H9 (cell line): ENCODE measurements at regions not wholly inside any gene's neighbourhood (a gene's known extent, or its start where the extent isn't known, plus 50 kb on each side); places are given as distances from the start of the nearest gene placed in this dataset.

Source experiments
- DNase-seq: peaks from one replicate; pipeline ENCODE4 v3.0.0-alpha.2; 2017
- H2AFZ ChIP-seq: one replicate; pipeline ENCODE4 v1.6.1; 2013; ENCODE audit warnings: mild to moderate bottlenecking, low read length, control low read depth, moderate library complexity
- H2AK5ac ChIP-seq: 2 replicates; pipeline ENCODE4 v1.6.1; 2013; ENCODE audit warnings: low read length, control low read depth, mixed read lengths; ENCODE audit not compliant: insufficient read length
- H2BK120ac ChIP-seq: one replicate; pipeline ENCODE4 v1.6.1; 2013; ENCODE audit warnings: low read depth, mild to moderate bottlenecking, low read length, control low read depth, inconsistent platforms; ENCODE audit not compliant: poor library complexity, severe bottlenecking
- H2BK12ac ChIP-seq: 2 replicates; pipeline ENCODE4 v1.6.1; 2013; ENCODE audit warnings: low read length, control low read depth, mixed read lengths, low read depth; ENCODE audit not compliant: insufficient read length
- H2BK15ac ChIP-seq: 2 replicates; pipeline ENCODE4 v1.6.1; 2013; ENCODE audit warnings: low read depth, low read length, control low read depth
- H2BK20ac ChIP-seq: one replicate; pipeline ENCODE4 v1.6.1; 2013; ENCODE audit warnings: low read depth, mild to moderate bottlenecking, low read length, control low read depth, inconsistent platforms; ENCODE audit not compliant: poor library complexity, severe bottlenecking
- H2BK5ac ChIP-seq: 2 replicates; pipeline ENCODE4 v1.6.1; 2013; ENCODE audit warnings: low read length, control low read depth, mixed read lengths; ENCODE audit not compliant: insufficient read length
- H3K14ac ChIP-seq: 2 replicates; pipeline ENCODE4 v1.6.1; 2013; ENCODE audit warnings: low read length, control low read depth; ENCODE audit not compliant: insufficient read depth
- H3K18ac ChIP-seq: 2 replicates; pipeline ENCODE4 v1.6.1; 2013; ENCODE audit warnings: low read depth, mild to moderate bottlenecking, mixed read lengths, low read length, control low read depth; ENCODE audit not compliant: insufficient read length
- H3K23ac ChIP-seq: 2 replicates; pipeline ENCODE4 v1.6.1; 2013; ENCODE audit warnings: low read length, control low read depth, mixed read lengths, low read depth; ENCODE audit not compliant: insufficient read length
- H3K23me2 ChIP-seq: 2 replicates; pipeline ENCODE4 v1.6.1; 2013; ENCODE audit warnings: low read depth, mild to moderate bottlenecking, mixed read lengths, low read length, control low read depth; ENCODE audit not compliant: insufficient read length, poor library complexity, severe bottlenecking
- H3K27ac ChIP-seq: 2 replicates; pipeline ENCODE4 v1.5.1; 2013; ENCODE audit warnings: low read length, control low read depth, mixed read lengths, low read depth; ENCODE audit not compliant: insufficient read length
- H3K27me3 ChIP-seq: 2 replicates; pipeline ENCODE4 v1.6.1; 2013; ENCODE audit warnings: low read length, control low read depth, inconsistent platforms; ENCODE audit not compliant: insufficient read depth
- H3K4ac ChIP-seq: 2 replicates; pipeline ENCODE4 v1.6.1; 2013; ENCODE audit warnings: low read depth, mild to moderate bottlenecking, control low read depth, inconsistent platforms, low read length, moderate library complexity
- H3K4me1 ChIP-seq: 2 replicates; pipeline ENCODE4 v1.6.1; 2013; ENCODE audit warnings: low read length, control low read depth, inconsistent platforms; ENCODE audit not compliant: insufficient read depth
- H3K4me2 ChIP-seq: 2 replicates; pipeline ENCODE4 v1.6.1; 2013; ENCODE audit warnings: low read length, control low read depth, mixed read lengths; ENCODE audit not compliant: insufficient read length, insufficient read depth
- H3K56ac ChIP-seq: 2 replicates; pipeline ENCODE4 v1.6.1; 2013; ENCODE audit warnings: low read depth, mild to moderate bottlenecking, mixed read lengths, low read length, control low read depth; ENCODE audit not compliant: insufficient read length
- H3K79me1 ChIP-seq: 2 replicates; pipeline ENCODE4 v1.6.1; 2013; ENCODE audit warnings: low read depth, mild to moderate bottlenecking, moderate library complexity, low read length, control low read depth, inconsistent platforms; ENCODE audit not compliant: insufficient read depth, poor library complexity, severe bottlenecking
- H3K79me2 ChIP-seq: 2 replicates; pipeline ENCODE4 v1.6.1; 2013; ENCODE audit warnings: low read length, control low read depth, inconsistent platforms; ENCODE audit not compliant: insufficient read depth
- H3K9ac ChIP-seq: 2 replicates; pipeline ENCODE4 v1.6.1; 2013; ENCODE audit warnings: low read length, control low read depth, mixed read lengths; ENCODE audit not compliant: insufficient read length; ENCODE audit errors: extremely low read depth
- H3K9me3 ChIP-seq: one replicate; pipeline ENCODE4 v1.6.1; 2013; ENCODE audit warnings: low read depth, low read length, inconsistent platforms; ENCODE audit not compliant: control insufficient read depth
- H3T11ph ChIP-seq: one replicate; pipeline ENCODE4 v1.6.1; 2013; ENCODE audit warnings: mild to moderate bottlenecking, low read length, control low read depth, inconsistent platforms
- H4K20me1 ChIP-seq: one replicate; pipeline ENCODE4 v1.6.1; 2013; ENCODE audit not compliant: control insufficient read depth, insufficient read length, insufficient read depth
- H4K5ac ChIP-seq: 2 replicates; pipeline ENCODE4 v1.6.1; 2013; ENCODE audit warnings: low read depth, mild to moderate bottlenecking, mixed read lengths, low read length, control low read depth; ENCODE audit not compliant: insufficient read length
- H4K8ac ChIP-seq: replicated peaks from 2 replicates; pipeline ENCODE4 v1.6.1; 2013; ENCODE audit warnings: low read length, control low read depth, mixed read lengths, low read depth; ENCODE audit not compliant: insufficient read length
- H4K91ac ChIP-seq: 2 replicates; pipeline ENCODE4 v1.6.1; 2013; ENCODE audit warnings: low read depth, mild to moderate bottlenecking, moderate library complexity, mixed read lengths, low read length, control low read depth; ENCODE audit not compliant: insufficient read length
- H3K27ac Mint-ChIP-seq, 3 experiments: 2 replicates in 2 of 3; 3 replicates in 1 of 3; pipeline ENCODE4 v1.8.0; 2020 to 2021; ENCODE audit warnings: mixed read lengths in 3 of 3, mild to moderate bottlenecking in 1 of 3, moderate library complexity in 1 of 3
- H3K27me3 Mint-ChIP-seq: 2 replicates; pipeline ENCODE4 v1.8.0; 2021; ENCODE audit warnings: low read depth, mild to moderate bottlenecking, moderate library complexity, mixed read lengths
- H3K36me3 Mint-ChIP-seq, 3 experiments: 2 replicates in 2 of 3; 3 replicates in 1 of 3; pipeline ENCODE4 v1.8.0; 2020 to 2021; ENCODE audit warnings: low read depth in 3 of 3, mixed read lengths in 3 of 3; ENCODE audit not compliant: insufficient read depth in 1 of 3
- H3K4me1 Mint-ChIP-seq, 2 experiments: 2 replicates each; pipeline ENCODE4 v1.8.0; 2020; ENCODE audit warnings: mixed read lengths in 2 of 2
- H3K4me3 Mint-ChIP-seq, 2 experiments: 2 replicates in 1 of 2; 3 replicates in 1 of 2; pipeline ENCODE4 v1.8.0; 2020 to 2021; ENCODE audit warnings: mild to moderate bottlenecking in 2 of 2, mixed read lengths in 2 of 2, moderate library complexity in 1 of 2
- H3K9me3 Mint-ChIP-seq, 2 experiments: 2 replicates in 1 of 2; 3 replicates in 1 of 2; pipeline ENCODE4 v1.8.0; 2020; ENCODE audit warnings: mild to moderate bottlenecking in 2 of 2, mixed read lengths in 2 of 2, moderate library complexity in 1 of 2
- CTCF ChIP-seq: fragments of 200-600 bp; sonication (generic); conservative IDR thresholded peaks from 3 replicates; pipeline ENCODE4 v1.8.0; 2021; ENCODE audit warnings: antibody characterized with exemption, mild to moderate bottlenecking
- WGBS: extraction: QIAGEN DNeasy Blood & Tissue Kit; methylation state at CpG from one replicate; pipeline ENCODE4 v1.1.7; 2013; ENCODE audit warnings: missing lambda C conversion rate, low lambda C conversion rate, mixed read lengths; ENCODE audit not compliant: insufficient read length; ENCODE audit errors: extremely low coverage; 5-methylcytosine and 5-hydroxymethylcytosine counted together

GRCh38 chr7:46871516-46871915, 710.4 kb downstream of the TNS3 start:
- H3K9me3 Mint-ChIP-seq, result no peaks in the 10 kb centered on the region
- DNase-seq, result no peak

More at GRCh38 chr7:46871516-46871915, 710.4 kb downstream of the TNS3 start:
- Histone ChIP-seq H3K18ac (no peak overlapping the region), H3K56ac (no peak overlapping the region), H4K5ac (no peak overlapping the region), H2BK20ac (no peak overlapping the region), H3K4ac (no peak overlapping the region), H3K9me3 (no peaks in the 10 kb centered on the region), H2BK5ac (no peak overlapping the region), H3K4me2 (no peak overlapping the region), H3T11ph (no peak overlapping the region), H2BK120ac (no peak overlapping the region), H2BK12ac (no peak overlapping the region), H3K23ac (no peak overlapping the region), H3K27ac (no peak overlapping the region), H3K14ac (no peak overlapping the region), H2BK15ac (no peak overlapping the region), H3K9ac (no peak overlapping the region), H3K79me2 (no peaks in the 10 kb centered on the region), H2AFZ (no peak overlapping the region), H3K27me3 (no peaks in the 10 kb centered on the region), H3K4me1 (no peaks in the 10 kb centered on the region), H3K23me2 (no peaks in the 10 kb centered on the region), H2AK5ac (no peak overlapping the region), H4K8ac (no peak overlapping the region), H4K91ac (no peak overlapping the region), H4K20me1 (no peaks in the 10 kb centered on the region), H3K79me1 (no peaks in the 10 kb centered on the region)
- WGBS, result no CpG with 5 or more reads among the region's 4 CpGs
- no peak for TF ChIP-seq CTCF
- Mint-ChIP-seq H3K27me3 (peaks cover 2% of the 10 kb centered on the region; the same call in 1 of the 2 replicates), H3K4me3 (no peak overlapping the region), H3K4me1 (no peaks in the 10 kb centered on the region), H3K36me3 (no peaks in the 10 kb centered on the region), H3K27ac (no peak overlapping the region; a peak in 1 of 7 replicates)
